ENCODE measurements at regions not wholly inside any gene's neighbourhood (a gene's known extent, or its start where the extent isn't known, plus 50 kb on each side); places are given as distances from the start of the nearest gene placed in this dataset.

DNA sequence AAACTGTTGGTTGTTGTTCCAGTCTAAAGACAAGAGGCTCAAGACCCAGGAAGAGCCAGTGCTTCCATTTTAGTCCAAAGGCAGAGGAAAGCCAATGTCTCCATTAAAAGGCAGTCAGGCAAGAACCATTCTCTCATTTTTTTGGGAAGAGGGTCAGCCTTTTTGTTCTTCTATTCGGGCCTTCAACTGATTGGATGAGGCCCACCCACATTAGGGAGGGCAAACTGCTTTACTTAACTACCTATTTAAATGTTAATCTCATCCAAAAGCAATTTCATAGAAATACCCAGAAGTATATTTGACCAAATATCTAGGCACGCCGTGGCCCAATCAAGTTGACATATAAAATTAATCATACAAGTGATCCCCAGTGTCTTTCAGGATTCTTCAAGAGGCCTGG, 104.4 kb upstream of the SYT6 start:
- Histone ChIP-seq H4K5ac (ENCODE audit: low read depth, low read length) (no peak overlapping the region), H3K18ac (ENCODE audit: low read depth, low read length) (no peak overlapping the region), H2BK15ac (ENCODE audit: low read depth, low read length) (no peak overlapping the region), H3K14ac (replicated peaks; ENCODE audit: low read depth, low read length) (no peak overlapping the region), H3K9me3 (ENCODE audit: control insufficient read depth, insufficient read depth, low read length) (no peaks in the 10 kb centered on the region; the same call in 1 of the 2 replicates), H3K9me1 (ENCODE audit: insufficient read depth, low read length) (no peaks in the 10 kb centered on the region), H3K79me1 (ENCODE audit: low read depth in 1 of 2, low read length in 2 of 2) (no peaks in the 10 kb centered on the region), H3K27me3 (ENCODE audit: control insufficient read depth, insufficient read depth, low read length) (peaks cover 4% of the 10 kb centered on the region), H3K4me3 (ENCODE audit: insufficient read depth, low read depth, low read length) (no peak overlapping the region), H2AFZ (replicated peaks; ENCODE audit: low read length, poor library complexity) (no peak overlapping the region), H3K9ac (ENCODE audit: low read depth, low read length) (no peak overlapping the region), H3K4ac (ENCODE audit: low read depth, low read length) (no peak overlapping the region), H3K4me1 (ENCODE audit: control insufficient read depth, insufficient read depth, low read length) (no peaks in the 10 kb centered on the region), H2AK5ac (ENCODE audit: low read depth, low read length) (no peak overlapping the region), H3K4me2 (ENCODE audit: low read depth, low read length) (no peak overlapping the region), H4K91ac (ENCODE audit: insufficient read depth, low read depth, low read length) (no peak overlapping the region), H2BK120ac (ENCODE audit: low read depth, low read length) (no peak overlapping the region), H3K23ac (ENCODE audit: low read depth, low read length) (no peak overlapping the region), H3K27ac (ENCODE audit: insufficient read depth, low read length) (no peak overlapping the region), H4K8ac (ENCODE audit: low read depth in 2 of 2, low read length in 2 of 2) (no peak overlapping the region), H2BK20ac (ENCODE audit: low read depth, low read length) (no peak overlapping the region), H2BK5ac (ENCODE audit: low read depth, low read length, poor library complexity, severe bottlenecking) (no peak overlapping the region), H4K20me1 (ENCODE audit: insufficient read depth, low read length) (no peaks in the 10 kb centered on the region), H3K36me3 (ENCODE audit: control insufficient read depth, insufficient read depth, low read length) (no peaks in the 10 kb centered on the region), H3K56ac (ENCODE audit: extremely low read depth, insufficient read depth, low read length) (no peak overlapping the region), H2AK9ac (replicated peaks; ENCODE audit: low read depth, low read length, poor library complexity) (no peak overlapping the region)
- ChIA-PET CTCF (interaction anchor here (0.6 kb wide), 1 partner anchor 475 kb away, joined by 4 read pairs; no protein-coding TSS in a partner anchor), POLR2A (ENCODE audit: unreplicated experiment) (no interaction called here)
- no peak for ATAC-seq (ENCODE audit: low read depth)
- dilution Hi-C loops (cut with HindIII; ENCODE audit: low sequenced_read_pairs, unreplicated experiment) (no loop called here), in situ Hi-C loops (cut with MboI; ENCODE audit: low sequenced_read_pairs) (no loop called here), intact Hi-C loops (cut with micrococcal nuclease) (no loop called here)
- WGBS, 2 experiments (ENCODE audit: extremely low coverage in 2 of 2, insufficient read length in 1 of 2): 56% methylated on average over 3 of the region's 3 CpGs; no CpG with 5 or more reads in 1 of the 2 experiments
- no peak for TF ChIP-seq POLR2A (IDR thresholded peaks at IDR 0.05; ENCODE audit: low read depth, low read length)
- no peak for TF ChIP-seq NFE2L2 (IDR thresholded peaks at IDR 0.05; ENCODE audit: low read depth, low read length)
- no peak for TF ChIP-seq MAFK (IDR thresholded peaks at IDR 0.05; ENCODE audit: low read depth, low read length)
- no peak for TF ChIP-seq FOS (IDR thresholded peaks at IDR 0.05; ENCODE audit: low read depth, low read length)
- no peak for TF ChIP-seq ELK1 (IDR thresholded peaks at IDR 0.05; ENCODE audit: borderline replicate concordance, low read depth, low read length)
- no peak for DNase-seq
- BruUV-seq (replicated peaks): no TSS peak

Measured in IMR-90 (cell line).